H9 (cell line): ENCODE measurements at regions not wholly inside any gene's neighbourhood (a gene's known extent, or its start where the extent isn't known, plus 50 kb on each side); places are given as distances from the start of the nearest gene placed in this dataset.
A peak's percentile ranks its signal among the peaks of the same experiment; 100 is the strongest.

Source experiments
- DNase-seq: peaks from one replicate; pipeline ENCODE4 v3.0.0-alpha.2; 2017
- H2AFZ ChIP-seq: one replicate; pipeline ENCODE4 v1.6.1; 2013; ENCODE audit warnings: mild to moderate bottlenecking, low read length, control low read depth, moderate library complexity
- H2AK5ac ChIP-seq: 2 replicates; pipeline ENCODE4 v1.6.1; 2013; ENCODE audit warnings: low read length, control low read depth, mixed read lengths; ENCODE audit not compliant: insufficient read length
- H2BK120ac ChIP-seq: one replicate; pipeline ENCODE4 v1.6.1; 2013; ENCODE audit warnings: low read depth, mild to moderate bottlenecking, low read length, control low read depth, inconsistent platforms; ENCODE audit not compliant: poor library complexity, severe bottlenecking
- H2BK12ac ChIP-seq: 2 replicates; pipeline ENCODE4 v1.6.1; 2013; ENCODE audit warnings: low read length, control low read depth, mixed read lengths, low read depth; ENCODE audit not compliant: insufficient read length
- H2BK15ac ChIP-seq: 2 replicates; pipeline ENCODE4 v1.6.1; 2013; ENCODE audit warnings: low read depth, low read length, control low read depth
- H2BK20ac ChIP-seq: one replicate; pipeline ENCODE4 v1.6.1; 2013; ENCODE audit warnings: low read depth, mild to moderate bottlenecking, low read length, control low read depth, inconsistent platforms; ENCODE audit not compliant: poor library complexity, severe bottlenecking
- H2BK5ac ChIP-seq: 2 replicates; pipeline ENCODE4 v1.6.1; 2013; ENCODE audit warnings: low read length, control low read depth, mixed read lengths; ENCODE audit not compliant: insufficient read length
- H3K14ac ChIP-seq: 2 replicates; pipeline ENCODE4 v1.6.1; 2013; ENCODE audit warnings: low read length, control low read depth; ENCODE audit not compliant: insufficient read depth
- H3K18ac ChIP-seq: 2 replicates; pipeline ENCODE4 v1.6.1; 2013; ENCODE audit warnings: low read depth, mild to moderate bottlenecking, mixed read lengths, low read length, control low read depth; ENCODE audit not compliant: insufficient read length
- H3K23ac ChIP-seq: 2 replicates; pipeline ENCODE4 v1.6.1; 2013; ENCODE audit warnings: low read length, control low read depth, mixed read lengths, low read depth; ENCODE audit not compliant: insufficient read length
- H3K23me2 ChIP-seq: 2 replicates; pipeline ENCODE4 v1.6.1; 2013; ENCODE audit warnings: low read depth, mild to moderate bottlenecking, mixed read lengths, low read length, control low read depth; ENCODE audit not compliant: insufficient read length, poor library complexity, severe bottlenecking
- H3K27ac ChIP-seq: 2 replicates; pipeline ENCODE4 v1.5.1; 2013; ENCODE audit warnings: low read length, control low read depth, mixed read lengths, low read depth; ENCODE audit not compliant: insufficient read length
- H3K27me3 ChIP-seq: 2 replicates; pipeline ENCODE4 v1.6.1; 2013; ENCODE audit warnings: low read length, control low read depth, inconsistent platforms; ENCODE audit not compliant: insufficient read depth
- H3K4ac ChIP-seq: 2 replicates; pipeline ENCODE4 v1.6.1; 2013; ENCODE audit warnings: low read depth, mild to moderate bottlenecking, control low read depth, inconsistent platforms, low read length, moderate library complexity
- H3K4me1 ChIP-seq: 2 replicates; pipeline ENCODE4 v1.6.1; 2013; ENCODE audit warnings: low read length, control low read depth, inconsistent platforms; ENCODE audit not compliant: insufficient read depth
- H3K4me2 ChIP-seq: 2 replicates; pipeline ENCODE4 v1.6.1; 2013; ENCODE audit warnings: low read length, control low read depth, mixed read lengths; ENCODE audit not compliant: insufficient read length, insufficient read depth
- H3K56ac ChIP-seq: 2 replicates; pipeline ENCODE4 v1.6.1; 2013; ENCODE audit warnings: low read depth, mild to moderate bottlenecking, mixed read lengths, low read length, control low read depth; ENCODE audit not compliant: insufficient read length
- H3K79me1 ChIP-seq: 2 replicates; pipeline ENCODE4 v1.6.1; 2013; ENCODE audit warnings: low read depth, mild to moderate bottlenecking, moderate library complexity, low read length, control low read depth, inconsistent platforms; ENCODE audit not compliant: insufficient read depth, poor library complexity, severe bottlenecking
- H3K79me2 ChIP-seq: 2 replicates; pipeline ENCODE4 v1.6.1; 2013; ENCODE audit warnings: low read length, control low read depth, inconsistent platforms; ENCODE audit not compliant: insufficient read depth
- H3K9ac ChIP-seq: 2 replicates; pipeline ENCODE4 v1.6.1; 2013; ENCODE audit warnings: low read length, control low read depth, mixed read lengths; ENCODE audit not compliant: insufficient read length; ENCODE audit errors: extremely low read depth
- H3K9me3 ChIP-seq: one replicate; pipeline ENCODE4 v1.6.1; 2013; ENCODE audit warnings: low read depth, low read length, inconsistent platforms; ENCODE audit not compliant: control insufficient read depth
- H3T11ph ChIP-seq: one replicate; pipeline ENCODE4 v1.6.1; 2013; ENCODE audit warnings: mild to moderate bottlenecking, low read length, control low read depth, inconsistent platforms
- H4K20me1 ChIP-seq: one replicate; pipeline ENCODE4 v1.6.1; 2013; ENCODE audit not compliant: control insufficient read depth, insufficient read length, insufficient read depth
- H4K5ac ChIP-seq: 2 replicates; pipeline ENCODE4 v1.6.1; 2013; ENCODE audit warnings: low read depth, mild to moderate bottlenecking, mixed read lengths, low read length, control low read depth; ENCODE audit not compliant: insufficient read length
- H4K8ac ChIP-seq: replicated peaks from 2 replicates; pipeline ENCODE4 v1.6.1; 2013; ENCODE audit warnings: low read length, control low read depth, mixed read lengths, low read depth; ENCODE audit not compliant: insufficient read length
- H4K91ac ChIP-seq: 2 replicates; pipeline ENCODE4 v1.6.1; 2013; ENCODE audit warnings: low read depth, mild to moderate bottlenecking, moderate library complexity, mixed read lengths, low read length, control low read depth; ENCODE audit not compliant: insufficient read length
- H3K27ac Mint-ChIP-seq, 3 experiments: 2 replicates in 2 of 3; 3 replicates in 1 of 3; pipeline ENCODE4 v1.8.0; 2020 to 2021; ENCODE audit warnings: mixed read lengths in 3 of 3, mild to moderate bottlenecking in 1 of 3, moderate library complexity in 1 of 3
- H3K27me3 Mint-ChIP-seq: 2 replicates; pipeline ENCODE4 v1.8.0; 2021; ENCODE audit warnings: low read depth, mild to moderate bottlenecking, moderate library complexity, mixed read lengths
- H3K36me3 Mint-ChIP-seq, 3 experiments: 2 replicates in 2 of 3; 3 replicates in 1 of 3; pipeline ENCODE4 v1.8.0; 2020 to 2021; ENCODE audit warnings: low read depth in 3 of 3, mixed read lengths in 3 of 3; ENCODE audit not compliant: insufficient read depth in 1 of 3
- H3K4me1 Mint-ChIP-seq, 2 experiments: 2 replicates each; pipeline ENCODE4 v1.8.0; 2020; ENCODE audit warnings: mixed read lengths in 2 of 2
- H3K4me3 Mint-ChIP-seq, 2 experiments: 2 replicates in 1 of 2; 3 replicates in 1 of 2; pipeline ENCODE4 v1.8.0; 2020 to 2021; ENCODE audit warnings: mild to moderate bottlenecking in 2 of 2, mixed read lengths in 2 of 2, moderate library complexity in 1 of 2
- H3K9me3 Mint-ChIP-seq, 2 experiments: 2 replicates in 1 of 2; 3 replicates in 1 of 2; pipeline ENCODE4 v1.8.0; 2020; ENCODE audit warnings: mild to moderate bottlenecking in 2 of 2, mixed read lengths in 2 of 2, moderate library complexity in 1 of 2
- WGBS: extraction: QIAGEN DNeasy Blood & Tissue Kit; methylation state at CpG from one replicate; pipeline ENCODE4 v1.1.7; 2013; ENCODE audit warnings: missing lambda C conversion rate, low lambda C conversion rate, mixed read lengths; ENCODE audit not compliant: insufficient read length; ENCODE audit errors: extremely low coverage; 5-methylcytosine and 5-hydroxymethylcytosine counted together
- TF ChIP-seq, protein P1 (sequence below): fragments of 200-600 bp; sonication (generic); conservative IDR thresholded peaks from 3 replicates; pipeline ENCODE4 v1.8.0; 2021; ENCODE audit warnings: antibody characterized with exemption, mild to moderate bottlenecking

DNA sequence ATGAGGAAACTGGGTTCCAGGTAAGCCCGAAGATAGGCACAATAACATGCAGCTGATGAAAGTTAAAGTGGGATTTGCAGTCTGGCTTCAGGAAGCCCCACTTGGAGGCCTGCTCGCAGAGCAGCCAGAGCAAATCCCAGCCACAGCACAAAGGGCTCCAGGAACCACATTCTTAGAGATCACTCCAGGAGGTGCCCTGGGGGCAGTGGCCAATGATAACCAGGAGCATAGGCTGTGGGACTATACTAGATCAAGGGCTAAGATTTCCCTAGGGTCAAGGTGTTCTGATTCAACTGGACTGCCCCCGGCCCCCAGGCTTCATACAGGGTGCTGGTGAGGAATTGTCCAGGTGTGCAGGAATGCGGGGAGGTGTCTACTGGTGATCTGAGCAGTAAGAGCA is 133.9 kb upstream of the PTPRT start:
- TF ChIP-seq, protein P1, sequence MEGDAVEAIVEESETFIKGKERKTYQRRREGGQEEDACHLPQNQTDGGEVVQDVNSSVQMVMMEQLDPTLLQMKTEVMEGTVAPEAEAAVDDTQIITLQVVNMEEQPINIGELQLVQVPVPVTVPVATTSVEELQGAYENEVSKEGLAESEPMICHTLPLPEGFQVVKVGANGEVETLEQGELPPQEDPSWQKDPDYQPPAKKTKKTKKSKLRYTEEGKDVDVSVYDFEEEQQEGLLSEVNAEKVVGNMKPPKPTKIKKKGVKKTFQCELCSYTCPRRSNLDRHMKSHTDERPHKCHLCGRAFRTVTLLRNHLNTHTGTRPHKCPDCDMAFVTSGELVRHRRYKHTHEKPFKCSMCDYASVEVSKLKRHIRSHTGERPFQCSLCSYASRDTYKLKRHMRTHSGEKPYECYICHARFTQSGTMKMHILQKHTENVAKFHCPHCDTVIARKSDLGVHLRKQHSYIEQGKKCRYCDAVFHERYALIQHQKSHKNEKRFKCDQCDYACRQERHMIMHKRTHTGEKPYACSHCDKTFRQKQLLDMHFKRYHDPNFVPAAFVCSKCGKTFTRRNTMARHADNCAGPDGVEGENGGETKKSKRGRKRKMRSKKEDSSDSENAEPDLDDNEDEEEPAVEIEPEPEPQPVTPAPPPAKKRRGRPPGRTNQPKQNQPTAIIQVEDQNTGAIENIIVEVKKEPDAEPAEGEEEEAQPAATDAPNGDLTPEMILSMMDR: no peak

More for the DNA sequence above, 133.9 kb upstream of the PTPRT start:
- no peak overlapping the region for H2BK20ac ChIP-seq
- H3K56ac ChIP-seq: no peak overlapping the region
- H2BK15ac ChIP-seq: no peak overlapping the region
- H2BK12ac ChIP-seq: no peak overlapping the region
- no peaks in the 10 kb centered on the region for H3K27me3 Mint-ChIP-seq
- H3K27ac ChIP-seq: no peak overlapping the region
- no peak overlapping the region for H2AFZ ChIP-seq
- no peak overlapping the region for H3K4me3 Mint-ChIP-seq
- H3K9ac ChIP-seq: no peak overlapping the region
- H3K23me2 ChIP-seq: no peaks in the 10 kb centered on the region
- no CpG with 5 or more reads among the region's 4 CpGs for WGBS
- no peak overlapping the region for H3K18ac ChIP-seq
- no peak overlapping the region for H2BK5ac ChIP-seq
- H3K4me1 Mint-ChIP-seq: peaks cover 16 to 20% of the 10 kb centered on the region in 2 experiments
- no peak overlapping the region for H3K4ac ChIP-seq
- H3K36me3 Mint-ChIP-seq: no peaks in the 10 kb centered on the region
- H3K9me3 Mint-ChIP-seq: peaks cover 0 to 6% of the 10 kb centered on the region in 2 experiments; a peak in 2 of 5 replicates
- H3K9me3 ChIP-seq: no peaks in the 10 kb centered on the region
- no peak overlapping the region for H3T11ph ChIP-seq
- no peaks in the 10 kb centered on the region for H3K79me2 ChIP-seq
- no peak overlapping the region for H4K8ac ChIP-seq
- no peak overlapping the region for H2BK120ac ChIP-seq
- H3K27ac Mint-ChIP-seq: peak overlapping the region in 2 of 3 experiments; percentile 65 to 85; a peak in 3 of 7 replicates
- no peaks in the 10 kb centered on the region for H3K79me1 ChIP-seq
- no peaks in the 10 kb centered on the region for H4K20me1 ChIP-seq
- H3K23ac ChIP-seq: no peak overlapping the region
- H4K91ac ChIP-seq: no peak overlapping the region
- no peak overlapping the region for H3K4me2 ChIP-seq
- H3K27me3 ChIP-seq: no peaks in the 10 kb centered on the region
- H4K5ac ChIP-seq: no peak overlapping the region
- H2AK5ac ChIP-seq: no peak overlapping the region
- H3K4me1 ChIP-seq: no peaks in the 10 kb centered on the region
- peak; percentile 45 for DNase-seq
- H3K14ac ChIP-seq: no peak overlapping the region
